OCI-LY1 (cell line): ENCODE measurements at regions not wholly inside any gene's neighbourhood (a gene's known extent, or its start where the extent isn't known, plus 50 kb on each side); places are given as distances from the start of the nearest gene placed in this dataset.

Source experiments
- EZH2 ChIP-seq: fragments of 200-600 bp; sonication (generic), shearing (Covaris generic); IDR thresholded peaks from 2 replicates; pipeline ENCODE4 v1.8.0; 2017; ENCODE audit warnings: borderline replicate concordance, mixed run types, mild to moderate bottlenecking, antibody characterized with exemption, low read length, moderate library complexity, mixed read lengths
- TF ChIP-seq, protein P1 (sequence below): fragments of 200-600 bp; sonication (generic), shearing (Covaris generic); IDR thresholded peaks from 2 replicates; pipeline ENCODE4 v1.5.1; 2017; ENCODE audit warnings: mild to moderate bottlenecking, antibody characterized with exemption, low read length, moderate library complexity, mixed read lengths

DNA sequence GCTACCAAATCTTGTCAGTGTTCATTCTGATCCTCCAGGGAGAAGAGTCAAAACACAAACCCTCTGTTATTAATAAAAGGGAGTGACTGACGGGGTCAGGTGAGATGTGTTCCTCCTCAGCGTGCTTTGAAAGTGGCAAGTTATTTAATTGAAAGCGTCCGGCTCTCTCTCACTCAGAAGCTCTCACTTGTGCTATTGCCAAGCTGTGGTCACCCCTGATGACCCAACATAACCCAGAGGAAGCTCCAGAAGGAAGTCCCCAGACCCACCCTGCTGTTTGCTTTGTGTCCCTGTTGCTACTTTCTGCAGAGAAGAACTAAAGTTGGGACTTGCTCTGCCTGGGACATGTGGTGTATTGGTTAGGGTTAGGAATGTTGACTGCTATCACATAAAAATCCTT, 235.6 kb downstream of the EDEM1 start:
- TF ChIP-seq, protein P1, sequence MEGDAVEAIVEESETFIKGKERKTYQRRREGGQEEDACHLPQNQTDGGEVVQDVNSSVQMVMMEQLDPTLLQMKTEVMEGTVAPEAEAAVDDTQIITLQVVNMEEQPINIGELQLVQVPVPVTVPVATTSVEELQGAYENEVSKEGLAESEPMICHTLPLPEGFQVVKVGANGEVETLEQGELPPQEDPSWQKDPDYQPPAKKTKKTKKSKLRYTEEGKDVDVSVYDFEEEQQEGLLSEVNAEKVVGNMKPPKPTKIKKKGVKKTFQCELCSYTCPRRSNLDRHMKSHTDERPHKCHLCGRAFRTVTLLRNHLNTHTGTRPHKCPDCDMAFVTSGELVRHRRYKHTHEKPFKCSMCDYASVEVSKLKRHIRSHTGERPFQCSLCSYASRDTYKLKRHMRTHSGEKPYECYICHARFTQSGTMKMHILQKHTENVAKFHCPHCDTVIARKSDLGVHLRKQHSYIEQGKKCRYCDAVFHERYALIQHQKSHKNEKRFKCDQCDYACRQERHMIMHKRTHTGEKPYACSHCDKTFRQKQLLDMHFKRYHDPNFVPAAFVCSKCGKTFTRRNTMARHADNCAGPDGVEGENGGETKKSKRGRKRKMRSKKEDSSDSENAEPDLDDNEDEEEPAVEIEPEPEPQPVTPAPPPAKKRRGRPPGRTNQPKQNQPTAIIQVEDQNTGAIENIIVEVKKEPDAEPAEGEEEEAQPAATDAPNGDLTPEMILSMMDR, result no peak
- TF ChIP-seq EZH2, result no peak
